GM10266 (cell line): ENCODE measurements at regions not wholly inside any gene's neighbourhood (a gene's known extent, or its start where the extent isn't known, plus 50 kb on each side); places are given as distances from the start of the nearest gene placed in this dataset.

Experiments
- DNase-seq: peaks from one replicate; pipeline ENCODE4 v3.0.0; 2012; ENCODE audit errors: extremely low spot score
- TF ChIP-seq, protein P1 (sequence below): IDR thresholded peaks from 2 replicates; pipeline ENCODE4 v1.5.1; 2012; ENCODE audit warnings: mild to moderate bottlenecking, low read depth; ENCODE audit not compliant: control insufficient read depth, insufficient read depth; ENCODE audit errors: missing control alignments

DNA sequence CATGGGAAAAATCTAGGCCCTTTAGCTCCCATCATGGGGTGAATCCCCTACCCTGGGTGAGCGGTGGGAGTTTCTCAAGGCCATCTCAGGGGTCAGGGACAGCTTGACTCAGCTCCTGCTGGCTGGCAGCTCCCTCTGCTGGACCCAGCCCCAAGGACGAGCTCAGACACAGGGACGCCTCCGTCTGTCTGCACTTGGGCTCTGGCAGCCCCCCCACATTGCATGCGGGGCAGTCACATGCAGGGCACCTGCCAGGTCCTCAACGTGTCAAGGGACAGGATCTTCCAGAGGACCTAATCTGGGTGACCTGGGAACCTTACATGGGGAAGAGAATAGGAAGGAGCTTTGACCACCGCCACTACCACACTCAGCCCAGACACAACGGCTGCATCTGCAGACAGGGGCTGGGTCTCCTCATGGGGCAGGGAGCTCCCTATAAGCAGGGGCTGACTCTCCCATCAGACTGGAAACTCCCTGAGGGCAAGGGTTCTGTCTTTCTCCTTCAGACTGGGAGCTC lies 173.4 kb downstream of the MRPL14 start:
- TF ChIP-seq, protein P1, sequence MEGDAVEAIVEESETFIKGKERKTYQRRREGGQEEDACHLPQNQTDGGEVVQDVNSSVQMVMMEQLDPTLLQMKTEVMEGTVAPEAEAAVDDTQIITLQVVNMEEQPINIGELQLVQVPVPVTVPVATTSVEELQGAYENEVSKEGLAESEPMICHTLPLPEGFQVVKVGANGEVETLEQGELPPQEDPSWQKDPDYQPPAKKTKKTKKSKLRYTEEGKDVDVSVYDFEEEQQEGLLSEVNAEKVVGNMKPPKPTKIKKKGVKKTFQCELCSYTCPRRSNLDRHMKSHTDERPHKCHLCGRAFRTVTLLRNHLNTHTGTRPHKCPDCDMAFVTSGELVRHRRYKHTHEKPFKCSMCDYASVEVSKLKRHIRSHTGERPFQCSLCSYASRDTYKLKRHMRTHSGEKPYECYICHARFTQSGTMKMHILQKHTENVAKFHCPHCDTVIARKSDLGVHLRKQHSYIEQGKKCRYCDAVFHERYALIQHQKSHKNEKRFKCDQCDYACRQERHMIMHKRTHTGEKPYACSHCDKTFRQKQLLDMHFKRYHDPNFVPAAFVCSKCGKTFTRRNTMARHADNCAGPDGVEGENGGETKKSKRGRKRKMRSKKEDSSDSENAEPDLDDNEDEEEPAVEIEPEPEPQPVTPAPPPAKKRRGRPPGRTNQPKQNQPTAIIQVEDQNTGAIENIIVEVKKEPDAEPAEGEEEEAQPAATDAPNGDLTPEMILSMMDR: no peak
- DNase-seq: no peak

DNA sequence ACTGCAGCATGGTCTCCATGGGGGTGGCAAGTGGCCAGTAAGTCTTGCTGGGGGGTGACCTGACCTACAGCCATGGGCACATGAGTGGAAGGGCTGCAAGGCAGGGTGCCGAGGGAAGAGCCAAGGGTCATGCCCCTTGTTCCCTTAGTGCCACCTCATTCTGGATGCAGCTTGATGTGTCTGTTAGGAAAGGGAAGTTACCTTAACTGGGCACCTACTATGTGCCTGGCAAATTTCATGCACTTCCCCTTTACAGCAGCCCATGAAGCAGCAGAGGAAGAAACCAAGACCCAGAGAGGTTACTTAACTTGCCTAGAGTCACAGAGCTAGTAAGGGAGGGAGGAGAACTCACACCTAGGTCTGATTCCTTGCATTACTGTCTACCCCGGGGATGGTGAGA lies 174.0 kb downstream of the MRPL14 start:
- no peak for DNase-seq

DNA sequence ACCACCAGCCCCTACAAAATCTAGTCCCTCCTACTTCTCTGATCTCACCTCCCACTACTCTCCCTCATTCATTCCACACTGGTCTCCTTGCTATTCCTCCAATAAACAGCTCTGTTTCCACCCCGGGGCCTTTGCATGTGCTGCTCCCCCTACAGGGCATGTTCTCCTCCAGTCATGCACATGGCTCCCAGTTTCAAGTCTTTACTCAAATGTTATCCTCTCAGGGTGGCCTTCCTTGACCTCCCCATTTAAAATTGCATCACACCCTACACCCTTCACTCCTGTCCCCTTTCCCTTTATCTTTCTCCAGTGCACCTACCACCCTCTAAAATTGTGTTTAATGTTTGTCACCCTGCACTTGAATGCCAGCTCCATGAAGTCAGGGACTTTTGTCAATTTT lies 174.5 kb downstream of the MRPL14 start:
- TF ChIP-seq, protein P1: no peak
- no peak for DNase-seq

More for the DNA sequence above, 174.0 kb downstream of the MRPL14 start:
- TF ChIP-seq, protein P1: no peak

DNA sequence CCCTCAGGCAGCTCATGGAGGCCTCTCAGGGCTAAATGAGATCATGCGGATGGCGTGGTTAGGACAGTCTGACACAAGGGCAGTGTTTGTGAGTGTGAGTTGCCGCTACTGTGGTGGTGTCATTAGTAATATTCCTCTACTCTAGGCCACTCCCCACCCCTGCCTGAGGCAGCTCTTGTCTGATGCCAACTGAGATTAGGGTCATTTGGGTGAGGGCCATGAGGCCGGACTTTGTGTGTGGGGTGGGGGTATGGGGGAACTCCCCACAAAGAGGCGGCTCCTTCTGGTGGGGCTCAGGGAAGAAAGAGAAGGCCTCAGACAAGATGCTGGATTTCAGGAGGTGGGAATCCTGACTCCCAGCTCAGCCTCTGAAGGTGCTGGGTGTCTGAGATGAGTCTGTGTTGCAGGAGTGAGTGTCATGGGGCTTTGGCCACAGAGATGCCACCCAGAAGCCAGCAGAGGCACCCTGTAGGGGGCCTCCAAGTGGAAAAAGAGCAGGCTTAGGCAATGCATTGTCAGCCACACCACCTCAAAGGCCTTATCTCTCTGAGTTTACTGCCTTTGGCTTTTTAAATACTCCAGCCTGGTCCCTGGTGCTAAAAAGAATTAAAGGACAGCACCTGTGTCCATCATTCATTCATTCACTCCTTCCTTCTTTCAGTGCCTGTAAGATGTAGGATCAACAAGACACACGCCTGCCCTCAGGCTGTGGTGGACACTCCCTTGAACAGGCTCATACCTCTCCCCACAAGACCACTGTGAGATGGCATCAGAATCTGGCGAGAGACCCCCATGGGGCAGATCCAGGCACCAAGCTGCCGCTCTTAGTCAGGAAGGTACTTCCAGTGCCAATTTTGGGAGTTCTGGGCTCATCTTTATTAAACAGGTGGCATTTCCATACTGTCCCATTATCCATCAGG lies 175.2 kb downstream of the MRPL14 start:
- no peak for DNase-seq

DNA sequence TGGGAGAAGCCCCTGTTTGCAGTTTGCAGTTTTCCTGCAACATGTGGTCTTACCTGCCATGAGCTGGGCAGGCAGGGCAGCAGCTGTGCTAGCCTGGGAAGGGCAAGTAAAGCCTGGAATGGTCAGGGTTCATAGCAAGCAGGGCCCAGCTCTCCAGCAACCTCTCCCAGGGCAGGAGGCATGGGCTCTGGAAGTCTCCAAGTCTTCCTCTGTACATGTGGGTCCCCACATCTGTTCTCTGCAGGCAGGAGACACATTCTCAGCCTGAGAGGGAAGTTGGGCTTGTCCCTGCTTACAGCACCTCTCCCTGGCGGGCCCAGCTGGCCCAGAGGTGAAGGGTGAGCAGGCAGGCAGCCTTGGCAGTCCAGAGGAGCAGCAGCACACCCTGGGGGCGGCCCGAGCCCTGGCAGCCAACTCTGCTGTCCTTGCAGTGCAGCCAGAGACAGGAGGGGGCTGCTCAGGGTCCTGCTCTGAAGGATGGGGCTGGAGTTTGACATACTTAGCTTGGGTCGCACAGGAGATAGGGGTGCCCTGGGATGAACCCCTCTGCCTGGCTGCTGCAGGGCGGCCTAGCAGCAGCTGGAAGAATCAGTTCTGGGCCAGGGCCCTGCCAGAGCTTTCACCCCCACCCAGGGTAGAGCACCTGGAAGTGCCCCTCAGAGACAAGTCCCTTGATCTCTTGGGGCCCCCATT lies 176.0 kb downstream of the MRPL14 start:
- TF ChIP-seq, protein P1: peak; percentile 45
- no peak for DNase-seq

More for the DNA sequence above, 175.2 kb downstream of the MRPL14 start:
- TF ChIP-seq, protein P1: no peak

DNA sequence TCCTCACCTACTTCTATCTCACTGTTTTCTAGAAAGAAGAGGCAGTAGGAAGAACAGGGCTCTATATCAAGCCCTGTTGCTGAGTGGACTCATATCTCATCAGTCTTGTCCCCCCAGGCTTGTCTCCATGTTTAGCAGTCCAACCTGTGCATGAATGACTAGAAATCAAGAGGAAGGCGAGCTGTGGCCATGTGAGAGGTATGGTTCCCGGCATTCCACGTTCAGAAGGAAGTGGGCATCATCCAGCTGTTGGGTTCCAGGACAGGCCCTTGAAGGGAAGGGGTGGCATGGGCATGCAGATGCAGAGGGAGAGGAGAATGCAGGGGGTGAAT lies 176.6 kb downstream of the MRPL14 start:
- TF ChIP-seq, protein P1: no peak
- no peak for DNase-seq
